UCSD-AML1 (cell line): ENCODE measurements at regions not wholly inside any gene's neighbourhood (a gene's known extent, or its start where the extent isn't known, plus 50 kb on each side); places are given as distances from the start of the nearest gene placed in this dataset.

Source experiments
- DNase-seq: peaks from one replicate; lab custom pipeline; 2025; ENCODE audit not compliant: unreplicated experiment; lab: John Stamatoyannopoulos, UW

- no peak for DNase-seq
Observed at GRCh38 chr18:27838225-27838624, 338.7 kb downstream of the CDH2 start.

- no peak for DNase-seq
Observed at GRCh38 chr18:27826101-27826500, 350.8 kb downstream of the CDH2 start.

DNA sequence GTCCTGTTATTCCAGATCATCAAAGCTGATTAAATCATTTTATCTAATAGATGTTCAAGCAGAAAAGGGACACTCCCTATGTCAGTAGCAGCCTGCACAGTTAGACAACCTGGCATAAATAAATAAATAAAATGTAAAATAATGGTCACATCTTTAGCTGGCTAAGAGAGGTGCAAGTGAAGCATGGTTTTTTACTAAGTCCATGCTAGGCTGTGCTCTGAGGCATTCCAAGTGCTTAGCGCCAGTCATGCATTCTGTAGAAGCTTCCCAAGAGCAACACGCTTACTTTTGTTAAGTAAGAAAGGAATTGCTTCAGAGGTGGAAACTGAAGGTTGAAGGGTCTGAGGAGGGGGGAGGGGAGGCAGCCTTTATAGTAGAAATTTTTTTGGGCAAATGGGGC, 351.2 kb downstream of the CDH2 start:
- DNase-seq = no peak

DNA sequence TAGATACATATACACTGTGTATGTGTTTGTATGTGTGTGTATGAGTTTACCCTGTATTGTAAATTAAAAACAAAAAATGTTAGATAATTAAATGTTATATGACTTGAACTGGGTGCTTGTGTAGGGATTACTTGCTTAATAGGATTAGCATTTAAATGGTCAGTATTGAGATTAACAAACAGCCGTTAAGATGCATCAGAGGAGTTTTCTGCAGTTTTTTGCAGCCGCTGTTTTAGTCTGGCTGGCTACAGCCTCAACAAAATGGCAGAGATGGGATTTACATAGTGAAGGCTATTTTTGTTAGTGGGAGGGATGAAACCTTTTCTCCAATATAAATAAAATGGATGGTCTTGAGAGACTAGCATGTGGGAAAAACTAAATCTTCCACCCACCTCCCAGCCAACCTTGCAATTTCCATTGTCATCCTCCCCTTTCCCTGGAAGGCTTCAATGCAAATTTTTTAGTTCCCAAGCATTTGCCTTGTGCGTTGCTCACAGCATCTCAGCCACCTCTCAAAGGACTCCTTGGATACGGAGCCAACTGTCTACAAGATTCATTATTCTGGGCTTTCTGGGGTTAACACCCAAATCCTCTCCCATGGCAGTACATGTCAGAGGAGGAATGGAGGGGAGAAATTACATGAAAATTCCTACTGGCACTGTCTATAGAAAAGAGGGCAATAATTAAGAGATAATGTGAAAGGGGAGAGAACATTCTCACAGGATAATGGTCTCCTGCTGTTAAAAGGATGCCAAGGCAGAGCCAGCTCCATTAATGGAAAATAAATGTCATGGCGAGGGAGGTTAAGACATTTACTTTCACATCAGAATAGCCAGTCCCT, 351.9 kb downstream of the CDH2 start:
- DNase-seq = no peak

DNA sequence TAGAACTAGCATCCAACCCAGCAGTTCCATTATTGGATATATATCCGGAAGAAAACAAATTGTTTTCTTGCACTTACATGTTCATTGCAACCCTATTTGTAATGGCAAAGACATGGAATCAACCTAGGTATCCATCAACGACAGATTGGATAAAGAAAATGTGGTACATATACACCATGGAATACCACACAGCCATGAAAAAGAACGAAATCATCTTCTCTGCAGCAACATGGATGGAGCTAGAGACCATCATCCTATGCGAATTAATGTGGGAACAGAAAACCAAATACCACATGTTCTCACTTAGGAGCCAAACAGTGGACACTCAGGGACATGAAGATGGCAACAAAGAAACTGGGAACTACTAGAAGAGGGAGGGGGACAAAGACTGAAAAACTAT, 352.7 kb downstream of the CDH2 start:
- DNase-seq = no peak

DNA sequence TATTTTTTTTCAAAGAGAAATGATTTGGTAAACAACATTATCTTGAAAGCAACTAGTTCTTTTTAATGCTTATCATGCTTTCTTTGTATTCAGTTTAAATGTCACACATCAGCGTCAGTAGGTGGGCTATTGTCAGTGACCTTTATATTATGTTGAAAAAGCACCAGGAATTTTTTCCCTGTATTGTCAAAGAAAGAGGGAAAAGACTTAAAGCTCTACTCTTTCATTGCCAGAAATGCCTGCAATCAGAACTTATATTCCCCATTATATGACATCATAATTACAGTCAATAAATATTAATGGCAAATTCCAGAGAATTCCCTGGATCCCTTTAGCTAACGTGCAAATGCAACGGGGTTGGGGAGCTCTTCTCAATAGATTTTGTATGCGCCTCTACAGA, 353.9 kb downstream of the CDH2 start:
- DNase-seq = no peak

DNA sequence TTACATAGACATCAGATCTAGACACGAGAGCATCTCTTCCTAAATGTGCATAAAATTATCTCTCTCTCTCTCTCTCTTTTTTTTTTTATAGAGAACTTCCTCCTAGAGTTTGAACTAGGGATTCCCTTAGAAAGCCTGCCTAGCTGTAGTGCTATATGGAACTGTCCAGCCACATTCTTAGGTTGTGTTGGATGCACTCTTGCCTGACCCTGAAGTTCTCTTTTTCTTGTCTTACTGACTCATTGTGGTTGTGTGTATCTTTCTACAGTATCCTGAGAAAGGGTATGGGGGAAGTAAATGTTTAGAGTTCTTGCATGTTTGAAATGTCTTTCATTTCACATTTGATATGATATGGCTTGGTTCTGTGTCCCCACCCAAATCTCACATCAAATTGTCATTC, 368.2 kb downstream of the CDH2 start:
- no peak for DNase-seq

DNA sequence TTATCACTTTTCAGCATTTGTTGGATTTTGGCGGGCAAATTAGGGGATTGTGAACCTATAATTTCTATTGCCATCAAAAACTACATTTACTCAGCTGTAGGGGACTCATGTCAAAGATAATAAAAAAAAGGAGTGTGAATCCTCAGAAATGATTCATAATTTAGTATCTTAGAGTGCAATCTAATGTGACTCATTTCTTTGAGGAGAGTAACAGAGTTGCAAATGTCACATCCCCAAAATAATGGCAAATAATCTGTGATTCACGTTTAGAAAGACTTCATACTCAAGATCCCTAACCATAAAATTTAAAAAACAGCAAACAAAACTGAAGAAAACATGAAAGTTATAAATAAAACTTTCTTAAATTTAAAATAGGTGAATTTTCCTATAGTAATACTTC, 373.0 kb downstream of the CDH2 start:
- DNase-seq = no peak

- DNase-seq = no peak
Observed at GRCh38 chr18:27797484-27797883, 379.4 kb downstream of the CDH2 start.

GRCh38 chr18:27794181-27794926, 382.6 kb downstream of the CDH2 start:
- DNase-seq = no peak

DNA sequence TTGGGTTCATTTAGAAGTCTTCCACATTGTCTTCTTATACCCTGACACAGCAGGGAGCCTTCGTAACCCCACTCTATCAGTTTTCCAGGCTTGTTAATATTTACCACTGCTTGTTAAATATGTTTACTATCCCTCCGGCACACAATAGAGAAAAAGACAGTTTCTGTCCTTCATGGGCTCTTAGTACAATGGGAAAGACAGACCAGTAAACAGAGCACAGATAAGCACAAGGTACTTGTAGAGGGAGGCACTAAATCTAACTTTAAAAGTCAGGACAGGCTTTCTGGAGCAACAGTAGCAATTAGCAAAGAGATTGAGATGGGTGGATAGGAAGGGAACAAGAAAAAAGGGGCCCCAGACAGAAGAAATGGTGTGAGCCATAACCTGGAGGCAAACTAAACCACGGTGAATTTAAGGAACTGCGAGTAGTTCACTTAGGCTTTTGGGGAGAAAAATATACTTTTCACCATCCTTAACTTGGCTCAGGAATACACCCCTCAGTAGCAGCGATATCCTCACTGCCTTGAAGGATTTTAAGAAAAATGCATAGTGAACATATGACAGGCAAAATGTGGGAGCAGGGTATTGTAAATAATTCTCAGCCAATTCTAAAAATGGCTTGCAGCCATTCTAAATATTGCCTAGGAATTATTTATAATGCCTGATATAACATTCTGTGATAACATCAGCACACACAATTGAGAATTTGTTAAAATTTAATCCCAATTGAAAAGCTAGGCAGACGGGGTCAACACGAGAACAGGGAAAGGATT, 383.7 kb downstream of the CDH2 start:
- no peak for DNase-seq

DNA sequence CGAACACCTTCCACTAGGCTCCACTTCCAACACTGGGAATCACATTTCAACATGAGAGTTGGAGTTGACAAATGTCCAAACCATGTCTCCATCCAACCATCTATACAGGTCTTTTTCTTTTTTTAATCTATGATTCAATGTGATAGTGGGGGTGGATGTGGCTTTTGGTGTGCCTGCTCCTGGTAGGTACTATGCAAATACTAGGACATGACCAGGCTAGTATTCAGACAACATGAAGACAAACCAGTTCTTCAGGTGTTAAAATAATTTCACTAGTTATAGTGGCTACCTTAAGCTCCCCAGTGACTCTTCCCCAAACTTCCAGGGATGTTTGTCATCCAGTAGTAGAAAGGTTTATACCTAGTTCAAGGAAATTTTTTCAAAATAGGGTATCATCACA, 387.5 kb downstream of the CDH2 start:
- no peak for DNase-seq

- DNase-seq = no peak
Observed at GRCh38 chr18:27787547-27787946, 389.4 kb downstream of the CDH2 start.

DNA sequence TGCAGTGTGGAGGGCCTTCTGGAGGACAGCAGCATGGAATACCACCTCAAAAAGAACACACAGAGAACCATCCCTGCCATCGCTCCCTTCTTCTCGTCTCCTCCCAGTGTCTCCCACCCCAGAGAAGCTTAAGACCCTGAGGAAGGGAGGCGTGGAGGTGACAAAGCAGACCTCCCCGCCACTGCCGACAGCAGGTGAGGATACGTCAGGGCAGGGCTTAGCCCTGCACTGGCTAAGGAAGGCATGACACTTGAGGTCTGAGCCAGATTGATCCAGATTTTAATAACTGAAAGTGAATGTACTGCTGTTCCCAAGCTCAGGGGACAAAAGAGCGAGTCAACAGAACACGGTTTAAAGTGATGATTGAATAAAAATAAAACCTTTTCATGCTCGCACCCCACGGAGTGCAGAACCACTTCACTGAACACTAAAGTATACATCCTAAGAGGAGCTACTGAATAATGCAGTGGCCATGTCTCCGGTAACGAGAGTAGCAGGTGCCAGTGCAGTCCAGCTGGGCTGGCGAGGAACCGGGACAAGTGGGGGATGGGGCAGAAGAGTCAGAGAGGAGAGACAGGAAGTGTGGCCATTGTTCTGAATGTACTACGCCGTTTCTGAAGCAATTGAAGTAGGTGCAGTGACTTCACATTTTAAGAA, 391.0 kb downstream of the CDH2 start:
- no peak for DNase-seq

DNA sequence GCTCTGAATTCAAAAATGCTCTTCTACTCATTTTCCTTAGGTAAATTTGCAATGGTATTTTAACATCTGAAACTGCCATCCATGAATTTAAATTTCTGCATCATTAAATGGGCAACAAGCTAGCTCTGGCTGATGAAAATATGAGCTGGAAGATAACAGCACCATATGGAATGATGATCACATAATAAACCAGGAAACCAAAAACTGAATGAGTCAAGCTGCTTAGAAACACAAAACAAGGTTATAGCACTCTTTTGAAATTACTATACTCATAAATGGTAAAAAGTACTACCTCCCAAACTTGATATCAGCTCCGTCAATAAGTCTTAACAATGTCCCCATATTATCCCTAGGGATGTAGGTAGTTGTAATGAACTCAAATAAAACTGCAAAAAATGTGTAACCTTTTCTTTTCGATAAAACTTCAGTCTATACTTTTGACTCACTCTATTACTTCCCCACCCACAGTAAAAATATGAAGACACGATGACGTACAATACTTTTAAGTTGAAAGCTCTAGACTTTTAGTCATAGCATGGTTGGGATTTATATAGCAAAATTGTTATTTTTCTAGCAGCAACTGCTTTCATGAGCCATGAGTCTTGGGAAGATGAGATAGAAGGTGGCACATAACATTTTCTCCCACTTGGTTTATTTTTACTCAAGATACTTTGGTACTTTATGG, 396.7 kb downstream of the CDH2 start:
- no peak for DNase-seq

DNA sequence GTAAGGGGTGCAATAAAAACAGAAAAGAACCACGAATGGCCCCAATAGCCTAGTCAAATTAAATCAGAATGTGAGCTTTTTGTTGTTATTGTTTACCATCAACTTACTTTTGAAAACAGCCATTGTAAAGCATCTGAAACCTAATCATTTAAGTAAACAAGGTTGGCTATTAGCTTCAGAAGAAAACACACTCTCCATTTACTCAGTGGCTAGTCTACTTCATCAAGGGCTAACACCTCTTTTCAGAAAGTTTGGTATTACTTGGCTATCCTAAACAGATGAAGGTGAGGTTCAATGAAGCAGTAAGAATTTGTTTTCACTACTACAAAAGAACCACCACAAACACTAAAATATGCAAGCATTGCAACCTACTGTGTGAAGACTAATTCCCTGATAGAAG, 398.0 kb downstream of the CDH2 start:
- no peak for DNase-seq

DNA sequence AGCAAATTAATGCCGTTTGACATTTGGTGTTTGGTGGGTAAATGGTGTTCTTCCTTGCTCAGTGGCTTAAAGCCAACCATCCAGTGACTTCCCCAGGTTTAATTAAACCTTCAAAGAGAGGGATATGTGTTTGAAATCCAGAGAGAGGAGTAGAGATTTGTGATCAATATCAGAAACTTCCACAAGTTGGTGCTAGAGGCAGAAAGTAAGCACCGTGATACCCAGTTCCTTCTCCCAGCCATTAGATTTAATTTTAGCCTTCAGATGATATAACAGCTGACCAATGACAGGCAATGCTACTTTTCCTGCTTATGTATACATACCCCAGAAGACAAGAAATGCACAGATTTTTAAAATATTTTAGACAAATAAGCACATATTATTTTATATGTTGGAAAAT, 398.5 kb downstream of the CDH2 start:
- DNase-seq = no peak

DNA sequence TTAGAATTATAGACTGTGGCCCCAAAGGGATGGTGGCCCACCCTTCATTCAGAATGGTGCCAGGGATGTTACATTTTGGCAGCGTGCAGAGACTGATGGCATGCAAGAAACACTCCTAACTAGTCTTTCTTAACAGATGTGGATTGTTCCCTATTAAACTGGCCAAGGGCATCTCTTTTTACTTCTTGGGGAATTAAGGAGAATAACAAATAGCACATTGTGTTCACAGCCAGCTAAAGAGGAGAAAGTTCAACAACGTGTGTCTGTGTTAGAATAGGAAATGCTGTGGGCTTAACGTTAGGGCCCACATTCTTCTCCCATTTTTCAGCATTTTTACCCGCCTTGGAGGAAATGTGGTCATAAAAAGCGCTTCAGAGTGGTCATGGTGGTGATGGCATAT, 404.8 kb downstream of the CDH2 start:
- no peak for DNase-seq

- no peak for DNase-seq
Observed at GRCh38 chr18:27771571-27771970, 405.4 kb downstream of the CDH2 start.

GRCh38 chr18:27769152-27769551, 407.8 kb downstream of the CDH2 start:
- no peak for DNase-seq

DNA sequence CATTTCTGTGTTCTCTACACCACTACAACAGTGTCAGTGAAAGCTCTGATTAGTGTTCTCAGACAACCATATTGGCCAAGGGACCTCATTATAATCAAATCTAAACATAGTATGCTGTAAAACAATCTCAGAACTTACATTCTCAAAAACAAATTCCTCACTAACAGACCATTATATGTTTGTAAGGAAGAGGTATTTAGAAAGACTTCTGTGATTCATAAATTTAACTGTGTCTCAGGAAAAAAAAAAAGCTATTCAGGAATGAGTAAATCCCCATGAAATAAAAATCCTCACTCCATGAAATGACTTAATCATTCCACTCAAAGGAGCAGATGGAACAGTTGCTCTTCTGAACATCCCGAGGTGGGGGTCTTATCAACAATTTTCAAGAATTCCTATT, 413.0 kb downstream of the CDH2 start:
- DNase-seq = no peak
